Right hindlimb (tissue), 1 donor: ENCODE measurements at regions not wholly inside any gene's neighbourhood (a gene's known extent, or its start where the extent isn't known, plus 50 kb on each side); places are given as distances from the start of the nearest gene placed in this dataset.
"Not testable (repeated sequence)": the region's sequence is repeated elsewhere in the genome, so short reads cannot be mapped to it uniquely, and the experiment has no call there.

ENCODE experiments used
- DNase-seq: peaks from one replicate; pipeline ENCODE4 v3.0.0-alpha.2; 2018

DNA sequence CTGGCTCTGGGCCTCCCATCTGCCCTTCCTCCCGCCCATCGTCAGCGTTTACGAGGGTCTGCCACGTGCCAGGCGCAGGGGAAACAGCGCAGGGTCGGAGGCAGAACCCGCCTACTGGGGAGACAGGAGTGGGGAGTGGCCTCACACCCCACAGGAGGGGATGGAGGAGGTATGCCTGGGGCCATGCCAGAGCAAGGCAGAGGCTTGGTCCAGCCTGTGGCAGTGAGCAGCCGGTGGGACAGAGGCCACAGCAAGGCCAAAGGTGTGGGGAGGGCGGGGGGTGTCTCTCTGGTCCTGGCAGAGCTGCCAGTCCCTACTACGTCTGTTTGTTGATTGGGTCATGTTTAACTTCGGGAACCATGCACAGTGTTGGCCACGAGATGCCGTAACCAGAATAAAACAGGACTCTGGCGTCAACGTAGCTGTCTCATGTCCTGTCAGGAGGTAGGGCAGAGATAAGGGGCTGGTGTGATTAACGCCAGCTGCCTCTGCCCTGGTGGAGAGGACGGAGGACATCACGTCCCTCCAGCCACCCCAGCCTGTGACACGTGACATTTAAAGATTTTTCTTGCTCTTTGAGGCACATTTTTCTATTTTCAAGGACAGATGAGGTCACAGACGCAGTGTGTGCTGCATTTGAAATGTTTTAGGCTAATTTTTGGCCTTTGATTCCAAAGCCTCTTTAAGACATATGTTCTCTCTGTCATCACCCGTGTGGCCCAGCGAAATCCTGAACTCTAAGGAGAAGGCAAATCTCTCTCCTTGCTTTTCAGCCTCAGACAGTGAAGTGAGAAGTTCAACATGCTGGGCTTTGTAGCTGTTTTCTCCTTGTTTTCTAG, 193.3 kb downstream of the LAT start:
- DNase-seq, result not testable (repeated sequence)

DNA sequence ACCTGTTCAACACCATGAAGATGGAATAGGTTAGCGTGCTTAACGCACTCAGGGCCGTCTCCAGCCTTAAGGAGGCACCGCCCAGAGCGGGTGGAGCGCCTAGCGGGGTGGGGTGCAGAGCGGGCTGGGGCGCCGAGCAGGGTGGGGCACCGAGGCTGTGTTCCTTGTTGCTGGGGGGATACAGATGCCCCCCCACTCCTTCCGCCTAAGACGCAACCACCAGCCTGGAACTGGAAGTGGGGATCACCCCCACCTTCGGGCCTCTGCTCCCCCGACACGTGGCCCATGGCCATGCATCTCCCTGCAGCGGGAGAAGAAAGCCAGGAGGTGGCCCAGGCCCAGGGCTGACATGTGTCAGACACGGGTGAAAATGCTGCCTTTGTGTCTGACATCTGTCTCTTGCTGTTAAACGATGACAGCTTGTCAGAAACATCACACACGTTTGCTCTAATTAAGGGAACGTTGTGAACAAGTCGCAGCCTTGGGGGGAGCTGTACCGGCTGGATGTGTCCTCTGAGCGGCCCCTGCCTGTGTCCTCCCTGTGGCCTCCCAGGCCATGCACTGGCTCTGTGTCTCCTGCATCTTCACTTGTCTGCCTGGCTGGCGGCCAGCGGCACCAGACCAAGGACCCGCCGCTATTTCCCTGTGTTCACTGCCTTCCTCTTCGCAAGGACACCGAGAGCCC, 192.5 kb downstream of the LAT start:
- DNase-seq, result not testable (repeated sequence)

GRCh38 chr16:29176822-29177202, 192.0 kb downstream of the LAT start:
- not testable (repeated sequence) for DNase-seq

DNA sequence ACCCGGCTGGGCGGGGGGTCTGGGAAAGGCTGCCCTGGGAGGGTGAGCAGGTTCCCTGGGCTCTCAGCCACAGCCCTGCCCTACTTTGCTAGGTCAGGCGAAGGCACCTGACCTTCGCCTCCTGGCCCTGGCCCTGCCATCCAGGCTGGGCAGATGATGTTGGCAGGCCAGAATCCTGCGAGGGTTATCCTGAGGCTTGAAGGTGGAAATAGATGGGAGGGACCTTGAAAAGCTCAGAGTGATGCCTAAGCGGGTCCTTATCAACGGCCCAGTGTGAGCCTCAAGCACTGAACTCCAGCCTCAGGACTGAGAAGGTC, 191.3 kb downstream of the LAT start:
- not testable (repeated sequence) for DNase-seq

DNA sequence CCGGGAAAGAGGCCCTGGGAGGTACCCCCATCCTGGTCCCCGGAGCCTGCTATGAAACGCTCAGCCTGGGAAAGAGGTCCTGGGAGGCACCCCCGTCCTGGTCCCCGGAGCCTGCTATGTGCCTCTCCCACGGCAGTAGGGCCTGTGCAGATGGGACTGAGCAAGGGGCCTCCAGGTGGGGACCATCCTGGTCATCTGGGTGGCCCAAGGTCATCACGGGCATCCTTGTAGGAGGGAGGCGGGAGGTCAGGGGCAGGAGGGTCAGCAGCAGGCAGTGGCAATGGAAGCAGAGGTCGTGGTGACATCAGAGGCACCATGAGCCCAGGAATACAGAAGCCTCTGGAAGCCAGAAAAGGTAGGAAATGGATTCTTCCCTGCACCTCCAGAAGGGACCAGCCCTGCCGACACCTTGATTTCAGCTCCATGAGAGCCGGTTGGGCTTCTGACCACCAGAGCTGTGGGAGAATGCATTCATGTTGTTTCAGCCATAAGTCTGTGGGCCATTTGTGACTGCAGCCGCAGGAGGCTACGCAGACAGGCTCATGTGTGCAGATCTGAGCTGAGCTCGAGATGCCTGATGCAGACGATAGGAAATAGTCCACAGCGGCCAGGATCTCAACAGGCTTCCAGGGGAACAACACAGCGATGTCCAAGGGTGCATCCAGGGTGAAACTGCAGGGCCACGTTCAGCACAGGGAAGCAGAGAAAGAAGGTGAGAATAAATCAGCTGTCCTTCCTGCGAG, 190.7 kb downstream of the LAT start:
- not testable (repeated sequence) for DNase-seq

DNA sequence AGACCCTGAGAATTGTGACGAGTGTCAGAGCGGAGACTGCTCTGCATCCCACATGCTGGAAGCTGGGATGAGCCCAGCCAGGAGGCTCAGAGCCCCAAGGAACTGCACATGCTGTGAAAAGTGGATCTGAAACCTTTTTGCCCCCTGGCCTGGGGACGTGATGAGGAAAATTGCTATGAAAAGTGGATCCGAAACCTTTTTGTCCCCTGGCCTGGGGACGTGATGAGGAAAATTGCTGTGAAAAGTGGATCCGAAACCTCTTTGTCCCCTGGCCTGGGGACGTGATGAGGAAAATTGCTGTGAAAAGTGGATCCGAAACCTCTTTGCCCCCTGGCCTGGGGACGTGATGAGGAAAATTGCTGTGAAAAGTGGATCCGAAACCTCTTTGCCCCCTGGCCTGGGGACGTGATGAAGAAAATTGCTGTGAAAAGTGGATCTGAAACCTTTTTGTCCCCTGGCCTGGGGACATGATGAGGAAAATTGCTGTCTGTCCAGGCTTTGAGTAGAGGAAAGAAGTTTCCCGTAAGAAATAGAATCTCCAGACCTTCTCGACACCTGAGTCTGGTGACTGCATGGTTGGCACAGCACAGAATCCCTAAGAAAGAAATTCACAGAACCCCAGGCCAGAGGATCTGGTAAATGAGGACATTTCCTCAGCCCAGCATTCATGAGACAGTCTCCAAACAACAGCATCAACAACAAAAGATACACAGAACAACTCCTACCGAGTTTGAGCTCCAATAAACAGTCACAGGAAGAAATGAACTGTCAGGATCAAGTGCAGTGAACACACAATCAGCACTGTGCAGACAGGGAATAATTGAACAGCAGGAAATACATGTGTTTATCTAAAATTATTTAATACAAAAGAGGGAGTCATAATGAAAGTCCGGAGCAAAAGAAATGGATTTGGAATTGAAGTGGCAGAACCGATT, 188.8 kb downstream of the LAT start:
- not testable (repeated sequence) for DNase-seq

DNA sequence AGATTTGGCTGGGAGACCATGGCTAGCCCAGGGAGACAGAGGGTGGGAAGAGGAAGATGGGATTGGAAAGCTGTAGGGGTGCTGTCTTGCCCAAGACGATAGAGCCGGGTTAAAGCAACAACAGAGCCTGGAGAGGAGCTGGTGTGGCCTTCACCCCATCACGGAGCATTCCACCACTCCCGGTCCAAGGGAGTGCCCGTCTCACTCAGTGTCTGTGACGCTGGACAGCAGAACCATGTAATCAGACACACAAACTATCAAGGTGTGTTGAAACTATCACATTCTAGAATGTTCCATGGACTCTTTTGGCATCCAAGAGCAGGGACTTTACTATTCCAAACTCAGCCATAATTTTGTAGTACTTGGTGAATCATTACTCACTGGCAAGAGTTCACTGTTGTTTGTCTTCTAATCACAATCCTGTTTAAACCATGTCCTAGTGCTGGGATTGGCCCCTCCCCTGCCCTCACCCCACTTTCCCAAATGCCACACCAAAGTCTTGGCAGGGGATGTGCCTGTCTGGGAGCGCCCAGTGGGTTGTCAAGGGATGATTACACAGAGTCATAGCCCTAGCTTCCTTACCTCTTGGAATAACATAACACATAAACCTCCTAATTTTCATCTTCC, 187.4 kb downstream of the LAT start:
- DNase-seq, result not testable (repeated sequence)

DNA sequence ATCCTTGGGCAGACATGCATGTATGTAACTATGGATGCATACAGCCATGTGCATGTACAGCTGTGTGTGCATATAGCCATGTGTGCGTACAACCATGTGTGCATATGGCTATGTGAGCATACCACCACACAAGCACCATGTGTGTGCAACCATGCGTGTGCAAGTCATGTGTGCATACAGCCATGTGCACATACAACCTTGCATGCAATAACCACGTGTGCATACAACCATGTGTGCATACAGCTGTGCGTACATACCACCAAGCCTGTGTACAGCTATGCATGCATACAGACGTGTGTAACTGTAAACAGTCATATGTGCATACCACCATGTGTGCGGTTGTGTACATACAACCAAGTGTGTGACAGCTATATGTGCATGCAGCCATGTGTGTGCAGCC, 186.4 kb downstream of the LAT start:
- DNase-seq, result not testable (repeated sequence)

DNA sequence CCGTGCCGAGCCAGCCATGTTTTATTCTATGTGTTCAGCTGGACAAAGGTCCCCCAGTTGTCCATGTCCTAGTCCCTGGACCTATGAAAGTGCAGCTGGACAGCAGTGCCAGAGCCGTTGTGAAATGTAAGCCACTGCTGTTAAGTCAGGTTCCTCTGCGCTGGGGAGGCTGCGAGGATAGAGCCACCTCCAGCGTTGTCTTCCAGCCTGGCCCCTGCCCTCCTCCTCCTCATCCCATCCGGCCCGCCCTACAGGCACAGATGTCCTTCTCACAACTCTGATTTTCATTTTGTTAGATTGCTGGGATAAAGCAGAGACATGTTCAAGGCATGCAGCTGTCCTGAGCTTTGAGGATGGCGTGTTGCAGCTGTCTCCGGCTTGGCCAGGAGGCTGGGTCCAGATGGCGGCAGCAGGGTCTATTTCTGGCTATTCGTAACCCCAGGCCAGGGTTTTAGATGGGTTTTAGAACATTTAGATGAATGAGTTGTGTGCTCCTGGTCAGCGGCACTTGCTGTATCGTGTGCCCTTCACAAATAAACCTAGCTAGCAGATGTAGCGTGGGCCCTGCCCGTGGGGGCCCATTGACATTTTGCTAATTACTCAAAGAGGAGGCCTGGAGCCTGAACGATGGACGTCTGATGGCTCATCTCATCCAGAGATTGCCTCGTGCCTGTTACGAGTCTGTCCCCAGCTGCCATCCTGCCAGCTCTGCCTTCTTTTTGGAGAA, 185.7 kb downstream of the LAT start:
- peak; percentile 81 for DNase-seq

DNA sequence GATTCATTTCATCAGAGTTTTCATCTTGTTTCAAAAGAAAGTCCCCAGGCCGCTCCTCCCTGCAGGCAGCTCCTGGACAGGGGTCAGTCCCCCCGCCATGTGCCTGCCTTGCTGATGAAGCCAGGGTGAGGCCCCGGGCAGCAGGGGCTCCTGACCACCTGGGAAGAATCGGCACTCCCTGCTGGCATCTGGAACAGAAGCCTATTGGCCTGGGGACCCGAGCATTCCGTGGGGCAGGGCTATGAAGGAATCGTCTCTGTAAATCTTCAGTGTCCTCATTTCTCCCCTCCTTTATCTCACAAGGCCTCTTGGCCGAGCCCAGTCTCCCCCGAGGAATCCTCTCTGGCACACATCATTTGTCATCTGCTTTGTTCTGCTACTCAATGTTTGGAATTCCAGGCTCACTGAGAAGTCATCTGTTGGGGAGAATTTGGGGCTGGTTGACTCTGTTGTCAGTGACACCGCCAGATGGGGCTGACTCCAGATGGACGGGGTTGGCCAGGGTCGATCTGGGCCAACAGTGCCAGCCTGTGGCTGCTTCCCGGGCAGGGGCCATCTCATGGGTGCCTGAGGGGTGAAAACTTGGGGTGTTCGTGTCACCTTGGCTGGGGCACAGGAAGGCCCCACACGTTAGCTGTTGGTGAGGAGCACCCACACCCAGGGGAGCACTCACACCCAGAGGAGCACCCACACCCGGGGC, 184.6 kb downstream of the LAT start:
- DNase-seq, result peak; percentile 65

DNA sequence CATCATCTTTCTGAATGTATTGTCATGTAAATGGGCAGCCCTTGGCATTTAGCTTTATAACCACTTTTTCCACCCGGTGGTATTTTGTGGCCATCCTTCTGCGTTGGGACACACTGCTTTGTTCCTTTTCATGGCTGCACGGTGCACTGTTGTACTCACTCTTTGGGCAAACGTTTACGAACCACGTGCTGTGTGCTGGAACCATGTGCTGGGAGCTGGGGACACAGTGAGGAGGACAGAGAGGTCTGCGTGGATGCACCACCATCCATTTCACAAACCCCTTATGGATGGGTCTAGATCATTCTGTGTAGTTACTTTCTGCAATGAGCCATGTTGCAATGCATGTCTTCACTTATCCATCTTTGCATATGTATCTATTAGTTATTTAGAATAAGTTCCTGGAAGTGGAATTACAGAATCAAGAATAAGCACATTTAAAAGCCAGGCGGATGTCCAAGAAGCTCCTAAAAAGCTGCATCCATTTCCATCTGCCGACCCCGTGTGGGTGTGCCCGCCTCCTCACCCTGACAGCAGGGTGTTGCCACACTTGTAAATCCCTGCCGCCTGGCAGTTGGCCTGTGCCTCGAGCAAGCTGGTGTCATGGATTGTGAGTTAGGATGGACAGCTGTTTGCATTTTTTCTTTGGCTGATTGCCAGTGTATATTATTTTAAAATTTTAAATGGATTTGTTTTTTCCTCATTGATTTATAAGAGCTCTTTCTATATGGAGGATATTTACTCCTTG, 183.8 kb downstream of the LAT start:
- DNase-seq, result not testable (repeated sequence)

GRCh38 chr16:29164442-29165089, 179.7 kb downstream of the LAT start:
- DNase-seq, result not testable (repeated sequence)

- DNase-seq, result not testable (repeated sequence)
These were observed 175.3 kb downstream of the LAT start for GRCh38 chr16:29160171-29160570.

GRCh38 chr16:29159603-29160002, 174.8 kb downstream of the LAT start:
- not testable (repeated sequence) for DNase-seq

DNA sequence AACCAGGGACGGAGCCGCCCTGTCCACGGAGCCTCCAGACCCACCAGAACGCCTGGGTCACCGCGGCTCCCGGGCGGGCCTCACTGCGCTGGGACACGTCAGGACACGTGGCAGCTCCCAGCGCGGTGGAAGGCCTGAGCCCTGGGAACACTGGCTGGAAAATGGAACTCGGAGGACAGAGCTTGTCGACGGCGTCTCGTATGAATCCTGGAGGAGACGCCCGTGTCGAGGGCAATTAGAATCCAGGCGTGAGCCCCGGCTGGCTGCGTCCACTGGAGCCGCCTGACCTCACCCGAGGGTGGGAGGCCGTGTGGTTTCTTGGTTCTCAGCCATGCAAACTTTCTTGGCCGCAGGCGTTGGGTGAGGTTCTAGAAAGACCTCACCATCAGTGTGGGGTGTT, 173.9 kb downstream of the LAT start:
- no peak for DNase-seq

GRCh38 chr16:29158031-29158784, 173.4 kb downstream of the LAT start:
- not testable (repeated sequence) for DNase-seq

- DNase-seq, result peak; percentile 80
These were observed 172.4 kb downstream of the LAT start for GRCh38 chr16:29157051-29157923.
